GM12865 (cell line): ENCODE measurements at regions not wholly inside any gene's neighbourhood (a gene's known extent, or its start where the extent isn't known, plus 50 kb on each side); places are given as distances from the start of the nearest gene placed in this dataset.
A peak's percentile ranks its signal among the peaks of the same experiment; 100 is the strongest.

Source experiments
- DNase-seq: peaks from one replicate; pipeline ENCODE4 v3.0.0; 2010; ENCODE audit warnings: low read depth
- H3K4me3 ChIP-seq: 2 replicates; pipeline ENCODE4 v1.5.1; 2011; ENCODE audit warnings: mild to moderate bottlenecking, low read depth, low read length, control low read depth
- TF ChIP-seq, protein P1 (sequence below): IDR thresholded peaks from 2 replicates; pipeline ENCODE4 v1.5.1; 2011; ENCODE audit warnings: low read length, control low read depth, low read depth, inconsistent platforms; ENCODE audit not compliant: insufficient read depth; ENCODE audit errors: missing control alignments

- H3K4me3 ChIP-seq = no peak overlapping the region
- TF ChIP-seq, protein P1, sequence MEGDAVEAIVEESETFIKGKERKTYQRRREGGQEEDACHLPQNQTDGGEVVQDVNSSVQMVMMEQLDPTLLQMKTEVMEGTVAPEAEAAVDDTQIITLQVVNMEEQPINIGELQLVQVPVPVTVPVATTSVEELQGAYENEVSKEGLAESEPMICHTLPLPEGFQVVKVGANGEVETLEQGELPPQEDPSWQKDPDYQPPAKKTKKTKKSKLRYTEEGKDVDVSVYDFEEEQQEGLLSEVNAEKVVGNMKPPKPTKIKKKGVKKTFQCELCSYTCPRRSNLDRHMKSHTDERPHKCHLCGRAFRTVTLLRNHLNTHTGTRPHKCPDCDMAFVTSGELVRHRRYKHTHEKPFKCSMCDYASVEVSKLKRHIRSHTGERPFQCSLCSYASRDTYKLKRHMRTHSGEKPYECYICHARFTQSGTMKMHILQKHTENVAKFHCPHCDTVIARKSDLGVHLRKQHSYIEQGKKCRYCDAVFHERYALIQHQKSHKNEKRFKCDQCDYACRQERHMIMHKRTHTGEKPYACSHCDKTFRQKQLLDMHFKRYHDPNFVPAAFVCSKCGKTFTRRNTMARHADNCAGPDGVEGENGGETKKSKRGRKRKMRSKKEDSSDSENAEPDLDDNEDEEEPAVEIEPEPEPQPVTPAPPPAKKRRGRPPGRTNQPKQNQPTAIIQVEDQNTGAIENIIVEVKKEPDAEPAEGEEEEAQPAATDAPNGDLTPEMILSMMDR = no peak
- peak; percentile 2 for DNase-seq
Observed at GRCh38 chrX:109830704-109831206, 97.7 kb upstream of the ACSL4 start.

- no peak overlapping the region for H3K4me3 ChIP-seq
- TF ChIP-seq, protein P1 = no peak
- no peak for DNase-seq
Observed at GRCh38 chrX:109831326-109831985, 98.4 kb upstream of the ACSL4 start.

DNA sequence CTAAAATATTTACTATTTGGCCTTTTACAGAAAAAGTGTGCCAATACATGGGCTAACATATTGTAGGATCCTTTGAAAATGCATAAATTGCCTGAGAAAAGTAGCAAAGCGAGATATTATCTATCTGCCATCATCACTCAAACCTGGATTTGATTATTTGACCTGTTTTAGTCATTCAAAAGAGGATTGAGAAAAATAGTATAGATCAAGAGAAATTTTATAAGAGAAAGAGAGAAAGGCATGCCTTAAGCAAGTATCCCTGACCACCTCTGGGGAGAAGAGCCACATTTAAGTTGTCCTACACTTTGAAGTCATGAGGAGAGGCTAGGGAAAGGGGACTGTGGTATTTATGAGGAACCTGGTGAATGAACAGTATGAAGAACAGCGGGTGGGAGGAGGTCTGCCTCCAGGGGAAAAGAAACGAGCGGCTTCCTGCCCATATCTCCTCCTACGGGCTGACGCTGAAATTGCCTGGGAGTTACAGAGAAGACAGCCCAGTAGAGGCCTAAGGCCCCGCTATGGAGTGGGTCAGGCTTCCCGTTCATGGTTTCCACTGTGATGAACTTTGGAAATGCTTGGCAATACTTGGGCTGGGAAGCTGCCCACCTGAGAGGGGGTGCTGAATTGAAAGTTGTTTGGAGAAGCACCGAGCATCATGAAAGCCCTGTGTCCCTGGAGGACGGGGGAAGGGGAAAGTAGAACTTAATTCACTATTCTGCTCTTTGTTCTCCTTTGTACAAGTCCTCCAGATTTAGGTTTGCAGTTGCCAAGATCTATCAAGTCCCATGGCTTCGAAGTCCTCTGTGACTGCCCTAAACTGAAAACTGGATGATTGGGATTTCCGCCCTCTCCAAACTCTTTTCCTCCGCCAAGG lies 106.9 kb upstream of the ACSL4 start:
- TF ChIP-seq, protein P1 = no peak
- DNase-seq = no peak
- H3K4me3 ChIP-seq = no peak overlapping the region

DNA sequence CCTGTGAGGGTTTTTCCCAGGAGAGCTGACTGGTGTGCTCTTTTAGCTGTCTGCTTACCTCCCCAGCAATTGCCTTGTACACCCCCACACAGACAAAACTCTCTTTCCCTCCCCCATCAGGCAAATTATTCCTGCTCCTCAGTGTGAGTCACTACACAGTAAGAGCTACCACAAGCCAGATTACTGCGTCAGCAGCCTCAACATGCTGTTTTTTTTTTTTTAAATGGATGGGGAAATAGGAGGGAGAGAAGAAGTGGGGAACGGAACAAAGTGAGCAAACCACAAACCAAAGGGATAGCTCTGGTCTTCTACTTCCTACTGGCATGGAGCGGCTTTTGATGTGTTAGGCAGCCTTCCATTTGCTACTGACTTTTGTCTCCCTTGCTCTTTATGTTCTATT lies 107.5 kb upstream of the ACSL4 start:
- DNase-seq = no peak
- H3K4me3 ChIP-seq = no peak overlapping the region
- TF ChIP-seq, protein P1 = no peak

- DNase-seq = no peak
- no peak overlapping the region for H3K4me3 ChIP-seq
- TF ChIP-seq, protein P1 = no peak
Observed at GRCh38 chrX:109841257-109841656, 108.2 kb upstream of the ACSL4 start.

DNA sequence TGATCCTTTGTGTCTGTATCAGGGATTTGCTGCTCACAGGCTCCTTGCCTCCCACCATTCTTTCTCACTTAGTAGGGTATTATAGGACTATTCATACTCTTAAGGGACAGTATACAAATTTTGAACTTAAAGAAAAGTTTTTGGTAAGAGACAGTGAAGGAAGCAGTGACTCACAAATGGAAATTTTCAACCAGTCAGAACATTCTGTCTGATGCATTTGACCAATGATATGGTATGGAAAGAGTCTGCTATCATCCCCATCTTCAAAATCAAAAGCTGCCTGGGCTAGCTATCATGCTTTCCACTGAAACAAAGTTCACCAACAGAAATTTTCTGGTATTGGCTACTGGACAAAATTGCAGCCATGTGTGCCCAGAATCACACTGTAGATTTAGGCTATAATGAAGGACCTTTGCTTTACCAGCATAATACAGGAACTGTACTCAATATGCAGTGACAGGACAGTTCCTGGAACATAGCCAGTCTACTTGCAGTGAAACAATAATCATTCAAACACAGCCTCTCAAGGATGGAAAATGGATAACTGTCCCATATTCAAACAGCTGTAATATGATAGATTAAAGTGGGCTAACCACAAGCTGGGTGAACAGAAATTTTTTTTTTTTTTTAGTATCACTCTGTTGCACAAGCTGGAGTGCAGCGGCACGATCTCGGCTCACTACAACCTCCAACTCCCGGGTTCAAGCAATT lies 109.0 kb upstream of the ACSL4 start:
- H3K4me3 ChIP-seq = no peak overlapping the region
- no peak for DNase-seq
- TF ChIP-seq, protein P1 = no peak
